DMS 273 (cell line): ENCODE measurements at regions not wholly inside any gene's neighbourhood (a gene's known extent, or its start where the extent isn't known, plus 50 kb on each side); places are given as distances from the start of the nearest gene placed in this dataset.

ENCODE experiments used
- DNase-seq: peaks from one replicate; lab custom pipeline; 2025; ENCODE audit not compliant: unreplicated experiment; lab: John Stamatoyannopoulos, UW

- no peak for DNase-seq
Measured at GRCh38 chr5:155068616-155069100, 55.1 kb downstream of the KIF4B start.

- no peak for DNase-seq
Measured at GRCh38 chr5:155069961-155070360, 56.4 kb downstream of the KIF4B start.

GRCh38 chr5:155070781-155071180 is 57.2 kb downstream of the KIF4B start:
- DNase-seq = no peak

- no peak for DNase-seq
Measured at GRCh38 chr5:155076379-155076778, 62.8 kb downstream of the KIF4B start.

- DNase-seq = no peak
Measured at GRCh38 chr5:155079698-155080097, 66.1 kb downstream of the KIF4B start.

GRCh38 chr5:155080721-155081120 is 67.2 kb downstream of the KIF4B start:
- no peak for DNase-seq

GRCh38 chr5:155081618-155082017 is 68.1 kb downstream of the KIF4B start:
- DNase-seq = no peak

GRCh38 chr5:155082401-155082800 is 68.8 kb downstream of the KIF4B start:
- no peak for DNase-seq

- DNase-seq = no peak
Measured at GRCh38 chr5:155085282-155085989, 71.9 kb downstream of the KIF4B start.

GRCh38 chr5:155087036-155087435 is 73.5 kb downstream of the KIF4B start:
- no peak for DNase-seq

GRCh38 chr5:155088811-155089210 is 75.3 kb downstream of the KIF4B start:
- DNase-seq = no peak

GRCh38 chr5:155089643-155090042 is 76.1 kb downstream of the KIF4B start:
- no peak for DNase-seq

- no peak for DNase-seq
Measured at GRCh38 chr5:155091063-155091648, 77.6 kb downstream of the KIF4B start.

GRCh38 chr5:155091768-155092717 is 78.5 kb downstream of the KIF4B start:
- no peak for DNase-seq

- no peak for DNase-seq
Measured at GRCh38 chr5:155094455-155094854, 80.9 kb downstream of the KIF4B start.

- DNase-seq = no peak
Measured at GRCh38 chr5:155097995-155098394, 84.4 kb downstream of the KIF4B start.

GRCh38 chr5:155098433-155098832 is 84.9 kb downstream of the KIF4B start:
- no peak for DNase-seq

- no peak for DNase-seq
Measured at GRCh38 chr5:155101697-155102096, 88.1 kb downstream of the KIF4B start.

- no peak for DNase-seq
Measured at GRCh38 chr5:155103146-155103545, 89.6 kb downstream of the KIF4B start.

GRCh38 chr5:155104441-155104840 is 90.9 kb downstream of the KIF4B start:
- no peak for DNase-seq

- DNase-seq = no peak
Measured at GRCh38 chr5:155106221-155106620, 92.7 kb downstream of the KIF4B start.

- no peak for DNase-seq
Measured at GRCh38 chr5:155113888-155114287, 100.3 kb downstream of the KIF4B start.
